ENCODE measurements at regions not wholly inside any gene's neighbourhood (a gene's known extent, or its start where the extent isn't known, plus 50 kb on each side); places are given as distances from the start of the nearest gene placed in this dataset.
"Not testable (repeated sequence)": the region's sequence is repeated elsewhere in the genome, so short reads cannot be mapped to it uniquely, and the experiment has no call there.

GRCh38 chr6:76560851-76561755 lies 488.6 kb upstream of the IMPG1 start:
- intact Hi-C loops (cut with micrococcal nuclease), result not testable (repeated sequence)

GRCh38 chr6:76553256-76553655 lies 480.8 kb upstream of the IMPG1 start:
- intact Hi-C loops (cut with micrococcal nuclease), result no loop called here

- intact Hi-C loops (cut with micrococcal nuclease), result no loop called here
Measured at GRCh38 chr6:76552268-76552667, 479.8 kb upstream of the IMPG1 start.

- intact Hi-C loops (cut with micrococcal nuclease), result no loop called here
Measured at GRCh38 chr6:76533661-76534060, 461.2 kb upstream of the IMPG1 start.

- intact Hi-C loops (cut with micrococcal nuclease), result no loop called here
Measured at GRCh38 chr6:76532647-76533046, 460.2 kb upstream of the IMPG1 start.

GRCh38 chr6:76518443-76518842 lies 446.0 kb upstream of the IMPG1 start:
- intact Hi-C loops (cut with micrococcal nuclease), result no loop called here

GRCh38 chr6:76516924-76517323 lies 444.5 kb upstream of the IMPG1 start:
- intact Hi-C loops (cut with micrococcal nuclease), result no loop called here

GRCh38 chr6:76510489-76510888 lies 438.0 kb upstream of the IMPG1 start:
- intact Hi-C loops (cut with micrococcal nuclease), result no loop called here

- intact Hi-C loops (cut with micrococcal nuclease), result no loop called here
Measured at GRCh38 chr6:76509397-76509796, 436.9 kb upstream of the IMPG1 start.

GRCh38 chr6:76506808-76507207 lies 434.3 kb upstream of the IMPG1 start:
- intact Hi-C loops (cut with micrococcal nuclease), result no loop called here

- intact Hi-C loops (cut with micrococcal nuclease), result no loop called here
Measured at GRCh38 chr6:76495909-76496308, 423.4 kb upstream of the IMPG1 start.

- intact Hi-C loops (cut with micrococcal nuclease), result not testable (repeated sequence)
Measured at GRCh38 chr6:76491376-76491775, 418.9 kb upstream of the IMPG1 start.

GRCh38 chr6:76490456-76490855 lies 418.0 kb upstream of the IMPG1 start:
- intact Hi-C loops (cut with micrococcal nuclease), result no loop called here

GRCh38 chr6:76481101-76481500 lies 408.6 kb upstream of the IMPG1 start:
- intact Hi-C loops (cut with micrococcal nuclease), result no loop called here

GRCh38 chr6:76472858-76473257 lies 400.4 kb upstream of the IMPG1 start:
- intact Hi-C loops (cut with micrococcal nuclease), result no loop called here

GRCh38 chr6:76466286-76466685 lies 393.8 kb upstream of the IMPG1 start:
- intact Hi-C loops (cut with micrococcal nuclease), result no loop called here

- intact Hi-C loops (cut with micrococcal nuclease), result no loop called here
Measured at GRCh38 chr6:76465410-76465809, 392.9 kb upstream of the IMPG1 start.

GRCh38 chr6:76453270-76453669 lies 380.8 kb upstream of the IMPG1 start:
- intact Hi-C loops (cut with micrococcal nuclease), result no loop called here

GRCh38 chr6:76451926-76452709 lies 379.7 kb upstream of the IMPG1 start:
- intact Hi-C loops (cut with micrococcal nuclease), result no loop called here

GRCh38 chr6:76448109-76448508 lies 375.6 kb upstream of the IMPG1 start:
- intact Hi-C loops (cut with micrococcal nuclease), result no loop called here

- intact Hi-C loops (cut with micrococcal nuclease), result no loop called here
Measured at GRCh38 chr6:76441875-76442274, 369.4 kb upstream of the IMPG1 start.

- intact Hi-C loops (cut with micrococcal nuclease), result no loop called here
Measured at GRCh38 chr6:76439811-76440210, 367.3 kb upstream of the IMPG1 start.

- intact Hi-C loops (cut with micrococcal nuclease), result no loop called here
Measured at GRCh38 chr6:76438768-76439167, 366.3 kb upstream of the IMPG1 start.

Data from T-helper 2 cell treated with Interferon-gamma antibody and Interleukin-4, amounts not matched to agents 100 ng/mL and 5 ng/mL, for 36 hours (primary cell).